KOPT-K1 (cell line): ENCODE measurements at regions not wholly inside any gene's neighbourhood (a gene's known extent, or its start where the extent isn't known, plus 50 kb on each side); places are given as distances from the start of the nearest gene placed in this dataset.
"Not testable (repeated sequence)": the region's sequence is repeated elsewhere in the genome, so short reads cannot be mapped to it uniquely, and the experiment has no call there.

Source experiments
- H3K27ac ChIP-seq: fragments of 200-600 bp; sonication (generic); 2 replicates; pipeline ENCODE4 v1.5.1; 2016; ENCODE audit warnings: antibody characterized with exemption, mild to moderate bottlenecking, low read depth, low read length; ENCODE audit not compliant: poor library complexity, severe bottlenecking
- H3K36me3 ChIP-seq: fragments of 200-600 bp; sonication (generic); 2 replicates; pipeline ENCODE4 v1.5.1; 2017; ENCODE audit warnings: antibody characterized with exemption, mild to moderate bottlenecking, low read length, moderate library complexity; ENCODE audit not compliant: insufficient read depth
- H3K9me3 ChIP-seq: fragments of 200-600 bp; sonication (generic); 2 replicates; pipeline ENCODE4 v1.5.1; 2017; ENCODE audit warnings: antibody characterized with exemption, low read length, mild to moderate bottlenecking; ENCODE audit not compliant: insufficient read depth, poor library complexity, severe bottlenecking

DNA sequence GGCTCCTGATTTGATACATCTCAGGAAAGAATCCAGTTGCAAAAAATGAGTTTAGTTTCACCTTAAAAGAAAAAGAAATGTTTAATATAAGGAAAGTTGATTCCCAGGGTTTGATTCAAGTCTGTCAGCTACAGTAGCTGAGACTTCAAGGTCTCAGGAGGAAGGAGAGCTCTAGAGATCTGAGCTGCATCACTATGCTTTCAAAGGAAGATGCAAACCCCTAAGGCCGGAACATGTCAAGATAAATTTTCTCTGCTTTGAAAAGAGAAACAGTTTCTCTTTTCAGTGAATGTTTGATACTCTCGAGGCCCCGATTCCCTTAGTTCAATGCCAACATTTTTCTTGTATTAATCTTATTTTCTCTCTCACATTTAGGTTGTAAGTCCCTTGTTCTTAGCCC, 128.6 kb downstream of the RGPD3 start:
- Histone ChIP-seq H3K36me3 (no peaks in the 10 kb centered on the region), H3K9me3 (no peaks in the 10 kb centered on the region), H3K27ac (peak overlapping the region; percentile 42)

DNA sequence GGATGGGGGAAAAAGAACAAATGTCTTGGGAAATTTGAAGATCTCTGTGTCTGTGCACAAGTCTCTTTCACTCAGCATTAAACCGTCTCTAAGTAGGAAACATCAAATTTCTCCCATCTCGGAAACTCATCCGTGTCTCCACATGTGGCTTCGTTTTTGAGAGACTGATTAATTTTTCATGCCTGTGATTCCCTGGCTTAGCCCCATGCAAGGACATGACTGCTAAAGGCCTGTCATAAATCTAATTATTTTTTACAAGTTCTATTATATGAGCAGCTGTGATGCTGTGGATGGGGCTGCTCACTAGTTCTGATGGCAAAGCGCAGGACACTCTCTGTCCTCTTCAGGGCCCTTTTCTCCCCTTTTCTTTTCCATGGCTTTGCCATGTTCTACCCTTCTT, 129.1 kb downstream of the RGPD3 start:
- Histone ChIP-seq H3K27ac (peak overlapping the region; percentile 42), H3K36me3 (no peaks in the 10 kb centered on the region), H3K9me3 (no peaks in the 10 kb centered on the region)

DNA sequence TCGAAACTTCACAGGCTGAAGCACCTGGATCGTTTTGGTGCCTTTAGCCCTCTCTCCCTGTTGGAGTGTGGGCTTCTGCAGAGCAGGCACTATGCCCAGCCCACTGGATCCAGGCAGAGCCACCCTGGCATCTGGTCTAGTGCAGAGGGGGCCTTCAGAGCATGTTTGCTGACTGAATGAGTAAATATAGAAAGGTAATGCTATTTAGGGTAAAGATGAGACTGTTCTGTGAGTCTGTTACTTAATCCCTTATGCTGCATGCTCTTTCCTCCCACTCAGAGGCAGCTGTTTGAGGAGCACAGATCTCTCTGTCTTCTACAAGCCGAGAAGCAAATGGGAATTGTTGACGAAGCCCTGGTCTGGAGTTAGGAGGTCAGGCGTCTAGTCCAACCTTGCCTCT, 130.2 kb downstream of the RGPD3 start:
- no peaks in the 10 kb centered on the region for H3K36me3 ChIP-seq
- peaks cover 8% of the 10 kb centered on the region for H3K9me3 ChIP-seq
- no peak overlapping the region for H3K27ac ChIP-seq

DNA sequence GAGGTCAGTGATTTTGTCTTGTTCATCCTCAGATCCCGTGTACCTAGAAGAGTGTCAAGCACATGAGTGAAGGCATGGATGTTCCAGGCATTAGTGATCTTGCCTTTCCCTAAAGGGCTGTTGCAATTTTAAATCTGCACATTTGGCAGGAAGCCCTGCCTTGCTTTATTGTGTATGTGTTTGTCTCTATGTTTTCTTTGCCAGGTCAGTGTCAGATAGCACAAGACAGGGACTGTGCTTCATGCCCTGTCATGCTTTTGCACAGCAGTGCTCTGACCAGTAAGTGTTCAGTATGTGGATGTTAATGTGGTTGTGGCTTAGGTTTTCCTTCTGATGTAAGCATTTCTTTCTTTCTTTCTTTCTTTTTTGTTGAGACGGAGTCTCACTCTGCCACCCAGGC, 131.5 kb downstream of the RGPD3 start:
- Histone ChIP-seq H3K27ac (no peak overlapping the region), H3K9me3 (peaks cover 8% of the 10 kb centered on the region), H3K36me3 (no peaks in the 10 kb centered on the region)

DNA sequence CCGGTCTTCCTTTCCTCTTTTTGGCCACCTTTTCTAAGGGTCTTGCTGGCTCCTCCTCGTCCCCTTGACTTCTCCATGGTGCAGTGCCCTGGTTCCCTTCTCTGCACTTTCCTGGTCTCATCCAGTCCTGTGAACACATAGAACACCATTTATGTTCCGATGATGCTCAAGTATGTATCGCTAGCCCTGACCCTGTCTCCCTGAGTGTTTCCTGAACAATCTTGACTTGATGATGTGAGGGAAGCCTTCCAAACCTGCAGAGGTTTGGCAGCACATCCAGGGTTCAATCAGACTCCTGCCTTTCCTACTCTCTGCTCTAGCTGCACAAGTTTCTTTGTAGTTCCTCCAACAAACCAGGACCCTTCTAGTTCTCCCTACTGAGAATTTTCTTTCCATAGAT, 132.1 kb downstream of the RGPD3 start:
- Histone ChIP-seq H3K36me3 (no peaks in the 10 kb centered on the region), H3K9me3 (peaks cover 8% of the 10 kb centered on the region), H3K27ac (no peak overlapping the region)

DNA sequence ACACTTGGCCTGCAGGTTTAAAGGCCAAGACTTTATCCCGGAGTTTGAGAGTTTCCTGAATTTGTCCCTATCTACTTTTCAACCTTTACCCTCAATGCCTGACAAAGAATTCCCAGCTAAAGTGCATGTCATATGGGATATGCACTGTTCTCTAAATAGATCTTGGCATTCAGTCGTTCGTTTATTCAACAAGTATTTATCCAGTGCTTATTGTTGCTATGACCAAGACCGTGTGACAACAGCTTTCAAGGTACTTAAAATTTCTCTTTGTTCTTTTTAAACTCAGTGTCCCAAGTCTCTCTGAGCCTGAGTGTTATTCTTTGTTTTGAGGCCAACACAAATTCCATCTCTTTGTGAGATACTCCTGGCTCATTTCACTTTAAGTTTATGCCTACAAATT, 133.4 kb downstream of the RGPD3 start:
- Histone ChIP-seq H3K36me3 (no peaks in the 10 kb centered on the region), H3K27ac (no peak overlapping the region)

DNA sequence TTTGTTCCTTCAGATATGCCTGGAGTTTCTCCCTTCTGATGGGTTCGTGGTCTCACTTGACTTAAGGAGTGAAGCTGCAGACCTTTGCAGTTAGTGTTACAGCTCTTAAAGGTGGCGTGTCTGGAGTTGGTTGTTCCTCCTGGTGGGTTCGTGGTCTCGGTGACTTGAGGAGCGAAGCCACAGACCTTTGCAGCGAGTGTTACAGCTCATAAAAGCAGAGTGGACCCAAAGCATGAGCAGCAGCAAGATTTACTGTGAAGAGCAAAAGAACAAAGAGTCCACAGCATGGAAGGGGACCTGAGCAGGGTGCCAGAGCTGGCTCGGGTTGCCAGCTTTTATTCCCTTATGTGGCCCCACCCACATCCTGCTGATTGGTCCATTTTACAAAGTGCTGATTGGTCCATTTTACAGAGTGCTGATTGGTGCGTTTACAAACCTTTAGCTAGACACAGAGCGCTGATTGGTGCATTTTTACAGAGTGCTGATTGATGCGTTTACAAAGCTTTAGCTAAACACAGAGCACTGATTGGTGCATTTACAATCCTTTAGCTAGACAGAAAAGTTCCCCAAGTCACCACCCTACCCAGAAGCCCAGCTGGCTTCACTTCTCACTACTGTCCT, 134.8 kb downstream of the RGPD3 start:
- peak overlapping the region; percentile 19 for H3K27ac ChIP-seq
- H3K36me3 ChIP-seq, H3K9me3 ChIP-seq: not testable (repeated sequence)

More for the DNA sequence above, 133.4 kb downstream of the RGPD3 start:
- peaks cover 8% of the 10 kb centered on the region for H3K9me3 ChIP-seq

DNA sequence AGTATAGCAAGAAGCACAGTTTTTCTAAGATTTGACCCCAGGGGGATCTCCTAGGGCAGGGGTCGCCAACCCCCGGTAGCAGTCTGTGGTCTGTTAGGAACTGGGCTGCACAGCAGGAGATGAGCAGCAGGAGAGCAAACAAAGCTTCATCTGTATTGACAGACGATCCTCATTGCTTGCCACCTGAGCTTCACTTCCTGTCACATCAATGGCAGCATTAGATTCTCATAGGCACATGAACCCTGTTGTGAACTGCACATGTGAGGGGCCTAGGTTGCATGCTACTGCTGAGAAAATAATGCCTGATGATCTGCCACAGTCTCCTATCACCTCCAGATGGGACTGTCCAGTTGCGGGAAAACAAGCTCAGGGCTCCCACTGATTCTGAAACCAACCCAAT, 136.2 kb downstream of the RGPD3 start:
- H3K36me3 ChIP-seq, result no peaks in the 10 kb centered on the region
- H3K27ac ChIP-seq, result peak overlapping the region; percentile 56
- H3K9me3 ChIP-seq, result peaks cover 8% of the 10 kb centered on the region

DNA sequence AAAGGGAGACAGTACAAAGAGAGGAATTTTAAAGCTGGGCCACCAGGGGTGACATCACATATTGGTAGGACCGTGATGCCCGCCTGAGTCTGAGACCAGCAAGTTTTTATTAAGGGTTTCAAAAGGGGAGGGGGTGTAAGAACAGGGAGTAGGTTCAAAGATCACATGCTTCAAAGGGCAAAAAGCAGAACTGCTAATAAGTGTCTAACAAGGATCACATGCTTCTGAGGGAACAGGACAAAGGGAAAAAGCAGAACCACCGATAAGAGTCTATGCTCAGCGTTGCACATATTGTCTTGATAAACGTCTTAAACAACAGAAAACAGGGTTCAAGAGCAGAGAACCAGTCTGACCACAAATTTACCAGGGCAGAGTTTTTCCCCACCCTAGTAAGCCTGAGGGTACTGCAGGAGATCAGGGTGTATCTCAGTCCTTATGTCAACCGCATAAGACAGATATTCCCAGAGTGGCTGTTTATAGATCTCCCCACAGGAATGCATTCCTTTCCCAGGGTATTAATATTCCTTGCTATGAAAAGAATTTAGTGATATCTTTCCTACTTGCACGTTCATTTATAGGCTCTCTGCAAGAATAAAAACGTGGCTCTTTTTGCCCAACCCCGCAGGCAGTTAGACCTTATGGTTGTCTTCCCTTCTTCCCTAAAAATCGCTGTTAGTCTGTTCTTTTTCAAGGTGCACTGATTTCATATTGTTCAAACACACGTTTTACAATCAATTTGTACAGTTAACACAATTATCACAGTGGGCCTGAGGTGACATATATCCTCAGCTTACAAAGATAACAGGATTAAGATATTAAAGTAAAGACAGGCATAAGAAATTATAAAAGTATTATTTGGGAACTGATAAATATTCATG, 136.5 kb upstream of the UXS1 start:
- H3K36me3 ChIP-seq, H3K27ac ChIP-seq, H3K9me3 ChIP-seq: not testable (repeated sequence)

DNA sequence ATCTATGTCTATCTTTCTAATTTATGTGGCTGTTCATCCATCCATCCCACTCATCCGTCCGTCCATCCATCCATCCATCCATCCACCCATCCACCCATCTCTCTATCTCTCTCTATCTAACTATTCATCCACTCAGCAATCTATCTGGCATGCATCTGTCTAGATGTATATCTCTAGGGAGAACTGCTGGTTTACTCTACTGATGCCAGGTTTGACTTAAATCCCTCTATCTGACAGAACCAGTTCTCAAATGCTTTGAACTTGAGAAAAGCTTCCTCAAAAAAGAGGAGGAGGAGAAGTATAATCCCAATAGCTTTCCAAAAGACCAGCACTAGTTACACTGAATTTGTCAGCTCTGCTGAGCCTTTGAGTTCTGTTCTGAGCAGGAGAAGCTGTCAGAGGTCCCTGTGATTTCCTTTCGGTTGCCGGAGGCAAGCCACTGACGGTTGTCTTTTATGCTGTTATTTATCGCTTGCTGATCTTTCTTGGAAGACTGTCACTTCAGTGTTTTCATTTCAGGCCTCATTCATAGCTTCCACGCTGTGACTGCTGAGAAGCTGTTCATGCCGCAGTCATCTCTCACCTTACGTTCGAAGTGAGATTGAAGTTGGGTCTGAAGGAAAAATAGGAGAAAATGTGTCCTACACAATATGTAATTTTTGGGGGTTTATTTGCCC, 129.4 kb upstream of the UXS1 start:
- Histone ChIP-seq H3K27ac (peak overlapping the region; percentile 55), H3K9me3 (no peaks in the 10 kb centered on the region), H3K36me3 (no peaks in the 10 kb centered on the region)

DNA sequence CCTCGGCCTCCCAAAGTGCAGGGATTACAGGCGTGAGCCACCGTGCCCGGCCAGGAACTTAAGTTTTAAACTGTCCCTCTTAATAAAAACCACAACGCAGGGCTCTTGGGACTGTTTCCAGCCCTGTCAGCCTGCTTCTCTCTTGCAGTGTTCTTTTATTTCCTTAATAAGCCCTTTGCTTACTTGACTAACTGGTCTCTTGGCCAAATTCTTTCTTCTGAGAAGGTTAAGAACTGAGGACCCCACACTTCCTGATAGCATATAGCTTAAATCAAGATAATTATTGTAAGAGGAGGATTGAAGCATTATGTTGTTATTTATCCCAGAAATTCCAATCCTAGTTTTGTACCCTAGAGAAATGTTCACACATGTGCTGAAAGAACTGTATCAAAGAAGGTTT, 128.2 kb upstream of the UXS1 start:
- H3K27ac ChIP-seq, result no peak overlapping the region
- H3K9me3 ChIP-seq, result no peaks in the 10 kb centered on the region
- H3K36me3 ChIP-seq, result no peaks in the 10 kb centered on the region

DNA sequence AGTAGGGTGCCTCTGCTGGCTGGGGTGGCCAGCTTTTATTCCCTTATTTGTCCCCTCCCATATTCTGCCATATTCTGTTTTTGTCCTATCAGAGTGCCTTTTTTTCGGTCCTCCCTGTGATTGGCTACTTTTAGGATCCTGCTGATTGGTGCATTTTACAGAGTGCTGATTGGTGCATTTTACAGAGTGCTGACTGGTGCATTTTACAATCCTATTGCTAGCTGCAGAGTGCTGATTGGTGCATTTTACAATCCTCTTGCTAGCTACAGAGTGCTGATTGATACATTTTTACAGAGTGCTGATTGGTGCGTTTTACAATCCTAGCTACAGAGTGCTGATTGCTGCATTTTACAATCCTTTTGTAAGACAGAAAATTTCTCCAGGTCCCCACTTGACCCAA, 126.3 kb upstream of the UXS1 start:
- not testable (repeated sequence) for H3K36me3 ChIP-seq, H3K9me3 ChIP-seq, H3K27ac ChIP-seq

DNA sequence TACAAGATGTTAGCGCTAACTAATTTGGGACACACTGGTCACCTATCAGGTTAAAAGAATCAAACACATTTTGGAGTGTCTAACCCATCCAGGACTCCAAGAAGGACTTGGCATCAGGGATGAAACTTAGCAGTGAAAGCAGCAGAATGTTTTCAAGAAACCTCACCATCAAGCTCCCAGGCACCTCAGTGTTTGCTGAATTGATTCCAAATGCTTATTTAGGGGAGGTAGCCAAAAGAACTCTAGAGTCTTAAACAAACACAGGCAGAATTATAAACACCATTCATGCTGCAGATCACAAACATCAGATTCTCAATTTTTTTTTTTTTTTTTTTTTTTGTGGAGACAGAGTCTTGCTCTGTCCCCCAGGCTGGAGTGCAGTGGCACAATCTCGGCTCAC, 122.8 kb upstream of the UXS1 start:
- Histone ChIP-seq H3K27ac (no peak overlapping the region), H3K9me3 (no peaks in the 10 kb centered on the region), H3K36me3 (no peaks in the 10 kb centered on the region)

DNA sequence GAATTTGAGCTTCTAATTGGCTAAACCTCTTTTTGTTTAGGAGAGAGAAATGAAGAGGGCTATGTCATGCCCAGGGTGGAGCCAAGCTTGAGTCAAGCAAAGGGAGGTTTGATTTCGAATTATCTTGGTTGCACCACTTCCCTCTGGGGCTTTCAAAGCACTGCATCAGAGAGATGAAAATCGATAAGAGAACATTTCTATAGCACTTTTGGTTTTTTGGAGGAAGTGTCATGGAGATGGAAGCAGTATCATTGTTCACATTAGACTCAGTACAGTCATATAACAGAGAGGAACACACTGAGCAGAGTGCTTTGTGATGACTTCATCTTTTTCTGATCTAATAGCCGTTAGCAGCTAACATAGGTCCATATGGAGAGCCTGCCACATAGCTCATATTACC, 120.3 kb upstream of the UXS1 start:
- Histone ChIP-seq H3K9me3 (no peaks in the 10 kb centered on the region), H3K27ac (peak overlapping the region; percentile 1), H3K36me3 (no peaks in the 10 kb centered on the region)

DNA sequence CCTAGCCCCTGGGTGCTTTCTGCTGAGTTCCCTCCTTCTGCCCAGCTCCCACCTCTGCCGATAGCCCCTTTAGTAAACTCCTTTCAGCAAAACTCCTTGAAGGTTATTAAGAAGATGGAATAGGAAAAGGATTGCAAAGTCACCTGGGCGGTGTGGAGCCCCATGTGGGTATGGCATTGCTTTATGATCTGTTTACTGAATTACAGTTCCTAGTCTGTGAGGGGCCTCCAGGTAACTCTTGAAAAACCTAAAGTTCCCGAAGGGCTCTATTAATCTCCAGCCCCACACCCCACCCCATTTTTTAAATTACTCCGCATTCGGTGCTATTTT, 116.9 kb upstream of the UXS1 start:
- Histone ChIP-seq H3K36me3 (no peaks in the 10 kb centered on the region), H3K27ac (no peak overlapping the region), H3K9me3 (no peaks in the 10 kb centered on the region)

DNA sequence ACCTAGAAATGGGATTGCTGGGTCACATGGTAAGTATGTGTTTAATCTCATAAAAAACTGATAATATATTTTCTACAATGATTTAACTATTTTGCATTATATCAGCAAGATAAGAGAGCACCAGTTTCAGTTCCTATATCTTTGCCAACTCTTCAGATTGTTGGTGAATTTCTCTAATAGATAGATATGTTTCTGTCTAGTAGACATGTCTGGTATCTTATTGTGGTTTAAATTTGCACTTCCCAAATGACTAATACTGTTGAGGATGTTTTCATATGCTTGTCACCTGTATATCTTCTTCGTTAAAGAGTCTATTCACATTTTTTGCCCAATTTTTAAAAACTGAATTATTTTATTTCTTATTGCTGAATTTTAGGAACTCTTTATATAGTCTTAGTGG, 113.8 kb upstream of the UXS1 start:
- H3K27ac ChIP-seq, result no peak overlapping the region
- no peaks in the 10 kb centered on the region for H3K9me3 ChIP-seq
- no peaks in the 10 kb centered on the region for H3K36me3 ChIP-seq
